Type B pancreatic cell (in vitro differentiated cells): ENCODE measurements at regions not wholly inside any gene's neighbourhood (a gene's known extent, or its start where the extent isn't known, plus 50 kb on each side); places are given as distances from the start of the nearest gene placed in this dataset.
"Not testable (repeated sequence)": the region's sequence is repeated elsewhere in the genome, so short reads cannot be mapped to it uniquely, and the experiment has no call there.

Experiments used
- DNase-seq: peaks from one replicate; pipeline ENCODE4 v3.0.0; 2021; ENCODE audit warnings: mixed read lengths; ENCODE audit not compliant: unreplicated experiment; ENCODE audit errors: extremely low spot score
- H3K27ac Mint-ChIP-seq: 2 replicates; pipeline ENCODE4 v1.8.0; 2021; ENCODE audit warnings: mild to moderate bottlenecking, mixed read lengths
- H3K27me3 Mint-ChIP-seq: 2 replicates; pipeline ENCODE4 v1.8.0; 2021; ENCODE audit warnings: mixed read lengths
- H3K36me3 Mint-ChIP-seq: 2 replicates; pipeline ENCODE4 v1.8.0; 2021; ENCODE audit warnings: mixed read lengths
- H3K4me1 Mint-ChIP-seq: one replicate; pipeline ENCODE4 v1.8.0; 2021; ENCODE audit warnings: mixed read lengths; ENCODE audit not compliant: unreplicated experiment
- H3K4me3 Mint-ChIP-seq: 2 replicates; pipeline ENCODE4 v1.8.0; 2021; ENCODE audit warnings: mild to moderate bottlenecking, mixed read lengths
- H3K9me3 Mint-ChIP-seq: 2 replicates; pipeline ENCODE4 v1.8.0; 2021; ENCODE audit warnings: mixed read lengths
- TF ChIP-seq, protein P1 (sequence below): fragments of 200-600 bp; sonication (generic); conservative IDR thresholded peaks from 2 replicates; pipeline ENCODE4 v1.5.0; 2021; ENCODE audit warnings: antibody characterized with exemption, mild to moderate bottlenecking

DNA sequence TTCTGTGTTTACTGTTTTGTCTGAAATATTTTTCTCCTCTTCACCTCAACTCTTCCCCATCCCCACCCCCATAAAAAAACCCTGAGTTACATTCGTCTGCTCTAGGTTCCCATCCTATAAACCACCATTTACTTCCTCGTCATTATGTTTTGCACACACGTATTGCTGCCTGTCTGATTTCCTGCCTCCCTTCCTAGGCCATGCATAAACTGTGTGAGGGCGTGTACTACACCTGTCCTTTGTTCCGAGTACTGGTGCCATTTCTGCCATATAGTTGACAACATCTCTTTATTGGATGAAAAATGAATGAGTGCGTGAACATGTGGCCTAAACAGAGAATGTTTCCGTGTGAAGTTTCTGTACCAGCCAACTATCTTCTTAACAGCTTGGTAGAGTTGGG is 258.5 kb upstream of the FAT1 start:
- Mint-ChIP-seq H3K27ac (no peak overlapping the region), H3K36me3 (no peaks in the 10 kb centered on the region), H3K4me1 (peaks cover 18% of the 10 kb centered on the region), H3K27me3 (peaks cover 6% of the 10 kb centered on the region), H3K9me3 (peaks cover 6% of the 10 kb centered on the region), H3K4me3 (no peak overlapping the region)
- TF ChIP-seq, protein P1, sequence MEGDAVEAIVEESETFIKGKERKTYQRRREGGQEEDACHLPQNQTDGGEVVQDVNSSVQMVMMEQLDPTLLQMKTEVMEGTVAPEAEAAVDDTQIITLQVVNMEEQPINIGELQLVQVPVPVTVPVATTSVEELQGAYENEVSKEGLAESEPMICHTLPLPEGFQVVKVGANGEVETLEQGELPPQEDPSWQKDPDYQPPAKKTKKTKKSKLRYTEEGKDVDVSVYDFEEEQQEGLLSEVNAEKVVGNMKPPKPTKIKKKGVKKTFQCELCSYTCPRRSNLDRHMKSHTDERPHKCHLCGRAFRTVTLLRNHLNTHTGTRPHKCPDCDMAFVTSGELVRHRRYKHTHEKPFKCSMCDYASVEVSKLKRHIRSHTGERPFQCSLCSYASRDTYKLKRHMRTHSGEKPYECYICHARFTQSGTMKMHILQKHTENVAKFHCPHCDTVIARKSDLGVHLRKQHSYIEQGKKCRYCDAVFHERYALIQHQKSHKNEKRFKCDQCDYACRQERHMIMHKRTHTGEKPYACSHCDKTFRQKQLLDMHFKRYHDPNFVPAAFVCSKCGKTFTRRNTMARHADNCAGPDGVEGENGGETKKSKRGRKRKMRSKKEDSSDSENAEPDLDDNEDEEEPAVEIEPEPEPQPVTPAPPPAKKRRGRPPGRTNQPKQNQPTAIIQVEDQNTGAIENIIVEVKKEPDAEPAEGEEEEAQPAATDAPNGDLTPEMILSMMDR = no peak
- no peak for DNase-seq

DNA sequence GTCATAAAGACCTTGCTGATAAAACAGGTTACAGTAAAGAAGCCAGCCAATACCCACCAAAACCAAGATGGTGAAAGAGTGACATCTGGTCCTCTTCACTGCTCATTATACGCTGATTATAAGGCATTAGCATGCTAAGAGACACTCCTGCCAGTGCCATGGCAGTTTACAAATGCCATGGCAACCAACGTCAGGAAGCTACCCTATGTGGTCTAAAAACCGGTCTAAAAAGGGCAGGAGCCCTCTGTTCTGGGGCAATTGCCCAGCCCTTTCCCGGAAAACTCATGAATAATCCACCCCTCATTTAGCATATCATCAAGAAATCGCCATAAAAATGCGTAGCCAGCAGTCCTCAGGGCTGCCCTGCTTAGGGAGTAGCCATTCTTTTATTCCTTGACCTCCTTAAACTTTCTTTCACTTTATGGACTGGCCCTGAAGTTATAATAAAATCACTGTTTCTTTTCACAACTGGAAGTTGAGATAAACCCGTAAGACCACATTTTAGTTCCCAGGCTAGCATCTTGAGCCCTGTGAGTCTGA is 260.5 kb upstream of the FAT1 start:
- H3K36me3 Mint-ChIP-seq = no peaks in the 10 kb centered on the region
- no peak overlapping the region for H3K4me3 Mint-ChIP-seq
- no peaks in the 10 kb centered on the region for H3K27me3 Mint-ChIP-seq
- DNase-seq = no peak
- TF ChIP-seq, protein P1 = no peak
- peaks cover 11% of the 10 kb centered on the region for H3K9me3 Mint-ChIP-seq
- H3K4me1 Mint-ChIP-seq = peaks cover 18% of the 10 kb centered on the region
- no peak overlapping the region for H3K27ac Mint-ChIP-seq

DNA sequence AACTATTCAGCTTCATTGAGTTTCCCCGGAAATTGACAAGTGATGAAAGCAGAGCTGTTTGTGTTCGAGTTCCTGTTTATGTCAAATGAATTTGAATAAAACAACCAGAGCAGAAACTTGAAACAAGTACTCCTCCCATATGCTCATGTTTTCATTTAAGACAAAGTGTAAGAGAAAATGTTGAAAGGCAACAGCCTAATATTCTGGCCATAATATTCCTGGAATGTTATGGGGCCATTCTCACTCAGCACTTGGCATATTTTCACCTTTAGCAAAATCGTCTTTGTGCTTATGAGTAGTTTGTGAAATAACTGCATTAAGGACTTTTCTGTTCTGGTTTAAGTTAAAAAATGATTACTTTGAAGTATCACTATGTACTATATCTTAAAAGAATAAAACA is 276.0 kb upstream of the FAT1 start:
- Mint-ChIP-seq H3K9me3 (peaks cover 6% of the 10 kb centered on the region), H3K4me1 (peaks cover 8% of the 10 kb centered on the region), H3K27me3 (no peaks in the 10 kb centered on the region), H3K36me3 (peaks cover 3% of the 10 kb centered on the region), H3K4me3 (no peak overlapping the region), H3K27ac (no peak overlapping the region)
- DNase-seq = no peak
- TF ChIP-seq, protein P1 = no peak

DNA sequence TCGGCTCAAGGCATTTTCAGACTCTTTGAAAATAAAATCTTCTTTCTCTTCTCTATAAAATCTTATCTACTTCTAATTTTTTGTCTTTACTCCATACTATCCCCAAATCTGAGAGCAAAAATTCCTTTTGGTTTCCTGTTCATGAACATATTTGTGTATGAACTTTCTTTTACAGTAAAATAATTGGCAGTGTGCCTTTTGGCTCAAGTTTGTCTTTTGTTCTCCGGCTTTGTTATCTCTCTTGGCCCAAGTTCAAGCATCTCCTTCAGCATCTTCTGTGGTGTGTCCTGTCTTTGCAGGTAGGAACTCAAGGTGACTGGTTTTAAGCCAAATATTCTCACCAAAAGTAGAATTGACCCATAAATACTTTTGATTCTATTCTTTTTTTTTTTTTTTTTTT is 276.6 kb upstream of the FAT1 start:
- Mint-ChIP-seq H3K4me3 (no peak overlapping the region), H3K9me3 (peaks cover 7% of the 10 kb centered on the region), H3K36me3 (peaks cover 3% of the 10 kb centered on the region), H3K4me1 (peaks cover 14% of the 10 kb centered on the region), H3K27ac (no peak overlapping the region), H3K27me3 (no peaks in the 10 kb centered on the region)
- DNase-seq = no peak
- TF ChIP-seq, protein P1 = no peak

DNA sequence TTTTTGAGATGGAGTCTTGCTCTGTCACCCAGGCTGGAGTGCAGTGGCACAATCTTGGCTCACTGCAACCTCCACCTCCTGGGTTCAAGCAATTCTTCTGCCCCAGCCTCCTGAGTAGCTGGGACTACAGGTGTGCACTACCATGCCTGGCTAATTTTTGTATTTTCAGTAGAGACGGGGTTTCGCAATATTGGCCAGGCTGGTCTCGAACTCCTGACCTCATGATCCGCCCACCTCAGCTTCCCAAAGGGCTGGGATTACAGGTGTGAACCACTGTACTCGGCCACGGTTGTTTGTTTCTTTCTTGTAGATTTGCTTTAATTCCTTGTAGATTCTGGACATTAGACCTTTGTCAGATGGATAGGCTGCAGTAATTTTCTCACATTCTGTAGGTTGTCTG is 278.5 kb upstream of the FAT1 start:
- H3K9me3 Mint-ChIP-seq, DNase-seq, H3K27me3 Mint-ChIP-seq, H3K36me3 Mint-ChIP-seq, H3K4me3 Mint-ChIP-seq, H3K27ac Mint-ChIP-seq: not testable (repeated sequence)
- peaks cover 16% of the 10 kb centered on the region for H3K4me1 Mint-ChIP-seq

DNA sequence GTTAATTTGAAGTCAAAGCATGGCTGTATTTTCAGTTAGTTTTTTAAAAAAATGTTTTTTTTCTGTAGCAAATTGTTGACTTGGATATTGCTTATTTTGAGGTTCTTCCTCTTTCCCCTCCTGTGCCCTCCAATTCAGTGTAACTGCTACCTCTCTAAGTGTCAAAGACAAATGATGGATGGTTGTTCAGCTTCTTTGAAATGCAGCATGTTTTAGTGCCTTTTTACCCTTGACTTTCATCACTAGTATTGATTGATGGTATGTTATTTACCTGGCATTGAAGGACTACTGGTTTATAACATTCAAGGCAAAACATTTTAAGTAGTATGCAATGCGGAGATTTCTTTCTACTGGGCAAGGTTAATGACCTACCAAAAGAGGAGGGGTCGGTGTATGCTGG is 281.0 kb upstream of the FAT1 start:
- Mint-ChIP-seq H3K27me3 (no peaks in the 10 kb centered on the region), H3K27ac (no peak overlapping the region), H3K4me3 (no peak overlapping the region), H3K36me3 (peaks cover 3% of the 10 kb centered on the region), H3K4me1 (peaks cover 16% of the 10 kb centered on the region), H3K9me3 (peaks cover 4% of the 10 kb centered on the region)
- DNase-seq = no peak
- TF ChIP-seq, protein P1 = no peak
